H1 (cell line): ENCODE measurements at regions not wholly inside any gene's neighbourhood (a gene's known extent, or its start where the extent isn't known, plus 50 kb on each side); places are given as distances from the start of the nearest gene placed in this dataset.

Source experiments
- CTCF ChIA-PET: fragments of 300-600 bp; sonication (Branson Sonifier 250); formaldehyde crosslinking; loops from one replicate; lab custom pipeline; 2021; ENCODE audit not compliant: partially characterized antibody; lab: Charles Lee
- POLR2A ChIA-PET: fragments of 300-600 bp; sonication (Branson Sonifier 250); formaldehyde crosslinking; loops from one replicate; lab custom pipeline; 2021; ENCODE audit warnings: inconsistent platforms; ENCODE audit not compliant: partially characterized antibody; lab: Charles Lee
- DNase-seq, 2 experiments: peaks; one replicate each; pipeline versions ENCODE4 v3.0.0 to v3.0.0-alpha.2; 2010 to 2022; ENCODE audit warnings: low spot score in 2 of 2, low read depth in 1 of 2, mixed read lengths in 1 of 2
- FAIRE-seq: peaks from 2 replicates; lab custom pipeline; 2011; peaks lifted over from hg19 to GRCh38; lab: Jason Lieb, UNC
- H2AFZ ChIP-seq: 2 replicates; pipeline ENCODE4 v1.8.1; 2012; ENCODE audit warnings: low read length, inconsistent platforms
- H2AK5ac ChIP-seq: 2 replicates; pipeline ENCODE4 v1.6.1; 2013; ENCODE audit warnings: low read depth, low read length
- H2BK120ac ChIP-seq: replicated peaks from 2 replicates; pipeline ENCODE3; 2013; ENCODE audit warnings: low read depth, low read length, inconsistent platforms
- H2BK12ac ChIP-seq: 2 replicates; pipeline ENCODE4 v1.6.1; 2013; ENCODE audit warnings: low read depth, low read length
- H2BK15ac ChIP-seq: 2 replicates; pipeline ENCODE4 v1.6.1; 2013; ENCODE audit warnings: low read length
- H2BK20ac ChIP-seq: 2 replicates; pipeline ENCODE4 v1.6.1; 2013; ENCODE audit warnings: low read length
- H2BK5ac ChIP-seq: 2 replicates; pipeline ENCODE4 v1.6.1; 2013; ENCODE audit warnings: low read depth, low read length
- H3K14ac ChIP-seq: 2 replicates; pipeline ENCODE4 v1.6.1; 2013; ENCODE audit warnings: inconsistent platforms; ENCODE audit not compliant: insufficient read length
- H3K18ac ChIP-seq: 2 replicates; pipeline ENCODE4 v1.6.1; 2013; ENCODE audit warnings: low read length; ENCODE audit errors: extremely low read depth
- H3K23ac ChIP-seq: 2 replicates; pipeline ENCODE4 v1.6.1; 2013; ENCODE audit warnings: inconsistent platforms; ENCODE audit not compliant: insufficient read length
- H3K23me2 ChIP-seq: 2 replicates; pipeline ENCODE4 v1.6.1; 2013; ENCODE audit warnings: low read depth, low read length
- H3K27ac ChIP-seq: 2 replicates; pipeline ENCODE4 v1.6.1; 2011; ENCODE audit warnings: low read depth, low read length, inconsistent platforms
- H3K27me3 ChIP-seq, 4 experiments: replicated peaks in 1 of 4; 1 replicate in 1 of 4; 2 replicates in 3 of 4; pipeline versions ENCODE4 v1.6.1 to v1.8.1; 2011 to 2013; ENCODE audit warnings: low read length in 3 of 4, mild to moderate bottlenecking in 3 of 4, inconsistent platforms in 2 of 4, mixed read lengths in 2 of 4, moderate library complexity in 1 of 4; ENCODE audit not compliant: control insufficient read depth in 3 of 4, insufficient read depth in 3 of 4; ENCODE audit errors: extremely low read depth in 1 of 4
- H3K36me3 ChIP-seq, 4 experiments: 2 replicates each; pipeline versions ENCODE4 v1.6.1 to v1.8.1; 2011 to 2013; ENCODE audit warnings: mild to moderate bottlenecking in 4 of 4, low read length in 3 of 4, moderate library complexity in 2 of 4, control low read depth in 1 of 4, inconsistent platforms in 1 of 4; ENCODE audit not compliant: insufficient read depth in 4 of 4, control insufficient read depth in 2 of 4
- H3K4ac ChIP-seq: replicated peaks from 2 replicates; pipeline ENCODE3; 2013; ENCODE audit warnings: low read length, low read depth, mixed read lengths, inconsistent platforms; ENCODE audit not compliant: insufficient read length
- H3K4me1 ChIP-seq, 4 experiments: replicated peaks in 1 of 4; 1 replicate in 1 of 4; 2 replicates in 3 of 4; pipeline versions ENCODE4 v1.6.1 to v1.8.1; 2011 to 2013; ENCODE audit warnings: low read length in 3 of 4, inconsistent platforms in 2 of 4, mixed read lengths in 1 of 4; ENCODE audit not compliant: insufficient read depth in 4 of 4, control insufficient read depth in 3 of 4
- H3K4me2 ChIP-seq, 2 experiments: 2 replicates each; pipeline versions ENCODE4 v1.6.1 to v1.8.1; 2011 to 2013; ENCODE audit warnings: low read depth in 2 of 2, low read length in 2 of 2, control low read depth in 1 of 2, inconsistent platforms in 1 of 2, mild to moderate bottlenecking in 1 of 2; ENCODE audit not compliant: insufficient read depth in 1 of 2
- H3K4me3 ChIP-seq, 4 experiments: fragments of 200-600, 300-600 bp in 1 of 4; sonication (generic), shearing (Covaris generic), sonication (Bioruptor Twin) in 1 of 4; 2 replicates each; pipeline versions ENCODE4 v1.5.1 to v1.8.1; 2011 to 2016; ENCODE audit warnings: low read length in 4 of 4, low read depth in 3 of 4, control low read depth in 2 of 4, inconsistent platforms in 2 of 4, mild to moderate bottlenecking in 2 of 4, mixed read lengths in 1 of 4, moderate library complexity in 1 of 4; ENCODE audit not compliant: insufficient read depth in 2 of 4; ENCODE audit errors: extremely low read depth in 1 of 4
- H3K56ac ChIP-seq: replicated peaks from 2 replicates; pipeline ENCODE3; 2013; ENCODE audit warnings: low read depth, mild to moderate bottlenecking, mixed read lengths, low read length, inconsistent platforms; ENCODE audit not compliant: insufficient read length
- H3K79me1 ChIP-seq: 2 replicates; pipeline ENCODE4 v1.6.1; 2013; ENCODE audit warnings: low read depth, low read length, control low read depth
- H3K79me2 ChIP-seq, 2 experiments: 2 replicates each; pipeline versions ENCODE4 v1.6.1 to v1.8.1; 2012 to 2013; ENCODE audit warnings: low read length in 2 of 2, mild to moderate bottlenecking in 2 of 2, inconsistent platforms in 1 of 2; ENCODE audit not compliant: insufficient read depth in 2 of 2, control insufficient read depth in 1 of 2
- H3K9ac ChIP-seq, 4 experiments: replicated peaks in 1 of 4; 1 replicate in 1 of 4; 2 replicates in 3 of 4; pipeline versions ENCODE4 v1.6.1 to v1.8.1; 2011 to 2013; ENCODE audit warnings: low read depth in 3 of 4, low read length in 3 of 4, control low read depth in 2 of 4, mild to moderate bottlenecking in 2 of 4, moderate library complexity in 2 of 4, inconsistent platforms in 1 of 4; ENCODE audit errors: extremely low read depth in 1 of 4
- H3K9me3 ChIP-seq, 2 experiments: 2 replicates each; pipeline versions ENCODE4 v1.6.1 to v1.8.1; 2012 to 2013; ENCODE audit warnings: mild to moderate bottlenecking in 2 of 2, moderate library complexity in 2 of 2, control low read depth in 1 of 2, inconsistent platforms in 1 of 2, low read depth in 1 of 2, low read length in 1 of 2, mixed read lengths in 1 of 2; ENCODE audit not compliant: insufficient read depth in 2 of 2
- H4K20me1 ChIP-seq, 2 experiments: replicated peaks in 1 of 2; 2 replicates each; pipeline versions ENCODE3 to v1.8.1; 2011 to 2013; ENCODE audit warnings: inconsistent platforms in 2 of 2, low read length in 2 of 2, mild to moderate bottlenecking in 1 of 2; ENCODE audit not compliant: insufficient read depth in 2 of 2, control insufficient read depth in 1 of 2
- H4K5ac ChIP-seq: 2 replicates; pipeline ENCODE4 v1.6.1; 2013; ENCODE audit warnings: low read length, low read depth, mixed read lengths, inconsistent platforms; ENCODE audit not compliant: insufficient read length
- H4K8ac ChIP-seq: 2 replicates; pipeline ENCODE4 v1.8.0; 2013; ENCODE audit warnings: mild to moderate bottlenecking, moderate library complexity, low read length, inconsistent platforms; ENCODE audit not compliant: insufficient read depth; ENCODE audit errors: extremely low read depth
- H4K91ac ChIP-seq: replicated peaks from 2 replicates; pipeline ENCODE3; 2013; ENCODE audit warnings: low read length, mixed read lengths, inconsistent platforms; ENCODE audit not compliant: insufficient read length
- BRCA1 ChIP-seq: IDR thresholded peaks from 2 replicates; pipeline ENCODE4 v1.6.1; 2012; ENCODE audit warnings: low read depth, low read length, improper control_type of control experiment
- FOSL1 ChIP-seq: IDR thresholded peaks from 2 replicates; pipeline ENCODE4 v1.6.1; 2011; ENCODE audit warnings: mild to moderate bottlenecking, low read depth, low read length, moderate library complexity; ENCODE audit not compliant: insufficient read depth
- HDAC2 ChIP-seq, 2 experiments: fragments of 300-600 bp in 1 of 2; sonication (generic) in 1 of 2; IDR thresholded peaks; 2 replicates each; pipeline ENCODE4 v1.6.1; 2011 to 2012; ENCODE audit warnings: low read depth in 2 of 2, low read length in 2 of 2, mild to moderate bottlenecking in 2 of 2, moderate library complexity in 2 of 2, borderline replicate concordance in 1 of 2, inconsistent platforms in 1 of 2
- HDAC6 ChIP-seq: IDR thresholded peaks from one replicate; pipeline ENCODE4 v1.7.1; 2012; ENCODE audit warnings: low read depth, mild to moderate bottlenecking, inconsistent platforms, low read length, moderate library complexity
- JUN ChIP-seq: IDR thresholded peaks from 2 replicates; pipeline ENCODE4 v1.6.1; 2011; ENCODE audit warnings: low read depth, mild to moderate bottlenecking, improper control_type of control experiment, low read length
- JUND ChIP-seq: IDR thresholded peaks from 2 replicates; pipeline ENCODE4 v1.6.1; 2011; ENCODE audit warnings: mild to moderate bottlenecking, improper control_type of control experiment, low read length
- MAFK ChIP-seq: IDR thresholded peaks from 2 replicates; pipeline ENCODE4 v1.6.1; 2012; ENCODE audit warnings: low read depth, mild to moderate bottlenecking, improper control_type of control experiment, low read length
- POLR2A ChIP-seq, 2 experiments: IDR thresholded peaks; 1 replicate in 1 of 2; 2 replicates in 1 of 2; pipeline ENCODE4 v1.6.1; 2011; ENCODE audit warnings: low read depth in 2 of 2, low read length in 2 of 2, mild to moderate bottlenecking in 2 of 2; ENCODE audit errors: control extremely low read depth in 1 of 2
- POU5F1 ChIP-seq: IDR thresholded peaks from 2 replicates; pipeline ENCODE4 v1.6.1; 2011; ENCODE audit warnings: low read depth, mild to moderate bottlenecking, low read length, moderate library complexity
- RAD21 ChIP-seq, 2 experiments: IDR thresholded peaks in 1 of 2; conservative IDR thresholded peaks in 1 of 2; 2 replicates each; pipeline ENCODE4 v1.6.1; 2011; ENCODE audit warnings: low read depth in 2 of 2, low read length in 2 of 2, improper control_type of control experiment in 1 of 2, inconsistent platforms in 1 of 2, mild to moderate bottlenecking in 1 of 2, moderate library complexity in 1 of 2
- RFX5 ChIP-seq: IDR thresholded peaks from 2 replicates; pipeline ENCODE4 v1.6.1; 2011; ENCODE audit warnings: low read depth, low read length, improper control_type of control experiment, borderline replicate concordance
- TAF1 ChIP-seq: IDR thresholded peaks from 2 replicates; pipeline ENCODE4 v1.6.1; 2011; ENCODE audit warnings: mild to moderate bottlenecking, low read depth, low read length
- TAF7 ChIP-seq: optimal IDR thresholded peaks from 2 replicates; pipeline ENCODE3; 2011; ENCODE audit warnings: low read depth, mild to moderate bottlenecking, inconsistent platforms, low read length, moderate library complexity, borderline replicate concordance
- WGBS, 2 experiments: shearing (Covaris generic) in 1 of 2; methylation state at CpG; one replicate each; pipeline versions ENCODE4 v1.1.6 to v1.1.7; 2013 to 2015; ENCODE audit warnings: low lambda C conversion rate in 2 of 2, mixed read lengths in 2 of 2, inconsistent platforms in 1 of 2, low coverage in 1 of 2, missing lambda C conversion rate in 1 of 2; ENCODE audit not compliant: insufficient replicate concordance in 2 of 2, insufficient coverage in 1 of 2, insufficient read length in 1 of 2; ENCODE audit errors: extremely low coverage in 1 of 2, missing lambda C conversion rate in 1 of 2; 5-methylcytosine and 5-hydroxymethylcytosine counted together

GRCh38 chrX:45479196-45479834 lies 278.6 kb upstream of the DIPK2B start:
- H3K23me2 ChIP-seq = no peaks in the 10 kb centered on the region
- H4K5ac ChIP-seq = no peak overlapping the region
- no peak overlapping the region for H2AFZ ChIP-seq
- no peak overlapping the region for H2BK5ac ChIP-seq
- no peak overlapping the region for H3K18ac ChIP-seq
- H2BK120ac ChIP-seq = no peak overlapping the region
- WGBS, 2 experiments = 94% methylated on average over 4 of the region's 4 CpGs; no CpG with 5 or more reads in 1 of the 2 experiments
- no peak overlapping the region for H2AK5ac ChIP-seq
- no peak overlapping the region for H3K27ac ChIP-seq
- no peak overlapping the region for H3K56ac ChIP-seq
- no peaks in the 10 kb centered on the region for H3K36me3 ChIP-seq
- H3K4me1 ChIP-seq = no peaks in the 10 kb centered on the region
- POLR2A ChIA-PET = no interaction called here
- H4K8ac ChIP-seq = no peak overlapping the region
- no peak overlapping the region for H3K9ac ChIP-seq
- no peaks in the 10 kb centered on the region for H3K27me3 ChIP-seq
- no peaks in the 10 kb centered on the region for H3K9me3 ChIP-seq
- no peak overlapping the region for H4K91ac ChIP-seq
- no peak for TF ChIP-seq HDAC2 (IDR thresholded peaks at IDR 0.05; ENCODE audit: borderline replicate concordance in 1 of 2, low read depth in 2 of 2, low read length in 2 of 2)
- no peak for TF ChIP-seq RFX5
- no peak for TF ChIP-seq POU5F1
- TF ChIP-seq MAFK = no peak
- no peak for TF ChIP-seq FOSL1
- TF ChIP-seq POLR2A (IDR thresholded peaks at IDR 0.05; ENCODE audit: control extremely low read depth in 1 of 2, low read depth in 2 of 2, low read length in 2 of 2) = no peak
- no peak for TF ChIP-seq BRCA1
- TF ChIP-seq JUN = no peak
- no peak for TF ChIP-seq TAF7
- no peak for TF ChIP-seq JUND
- no peak for TF ChIP-seq HDAC6
- TF ChIP-seq RAD21 (IDR thresholded peaks at IDR 0.05 in 1 of 2, conservative IDR thresholded peaks at IDR 0.05 in 1 of 2; ENCODE audit: low read depth in 2 of 2, low read length in 2 of 2) = no peak
- no peak for TF ChIP-seq TAF1
- TF ChIP-seq, all 59 proteins: peak for 0
- H3K14ac ChIP-seq = no peak overlapping the region
- FAIRE-seq = no peak
- no peak overlapping the region for H3K23ac ChIP-seq
- no peak overlapping the region for H2BK15ac ChIP-seq
- no peak overlapping the region for H2BK12ac ChIP-seq
- H3K4ac ChIP-seq = no peak overlapping the region
- H3K4me2 ChIP-seq = no peak overlapping the region
- H3K4me3 ChIP-seq = no peak overlapping the region
- CTCF ChIA-PET = interaction anchor here (0.6 kb wide), 1 partner anchor 339 kb away, joined by 3 read pairs; no protein-coding TSS in a partner anchor
- no peak overlapping the region for H2BK20ac ChIP-seq
- no peaks in the 10 kb centered on the region for H3K79me2 ChIP-seq
- DNase-seq = no peak
- H4K20me1 ChIP-seq = no peaks in the 10 kb centered on the region
- no peaks in the 10 kb centered on the region for H3K79me1 ChIP-seq
